ENCODE measurements at regions not wholly inside any gene's neighbourhood (a gene's known extent, or its start where the extent isn't known, plus 50 kb on each side); places are given as distances from the start of the nearest gene placed in this dataset.

DNA sequence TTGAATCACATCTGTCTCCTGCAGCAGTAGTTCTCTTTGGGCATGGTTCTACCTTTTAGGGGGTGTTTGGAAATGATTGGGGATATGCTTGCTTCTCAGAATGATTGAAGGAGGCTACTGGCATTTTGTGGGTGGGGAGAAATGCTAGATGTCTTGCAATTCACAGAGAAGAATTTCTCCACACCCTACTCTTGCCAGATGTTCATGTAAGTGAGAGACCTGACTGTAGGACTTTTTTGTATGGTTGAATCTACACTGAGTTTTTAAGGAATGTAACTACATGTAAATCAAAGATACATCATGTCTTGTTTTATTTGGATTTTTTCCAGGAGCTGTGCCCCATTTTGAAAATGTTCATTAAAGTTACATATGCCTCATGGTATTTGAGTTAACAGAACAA lies 311.9 kb downstream of the PRDM2 start:
- TF ChIP-seq, protein P1, sequence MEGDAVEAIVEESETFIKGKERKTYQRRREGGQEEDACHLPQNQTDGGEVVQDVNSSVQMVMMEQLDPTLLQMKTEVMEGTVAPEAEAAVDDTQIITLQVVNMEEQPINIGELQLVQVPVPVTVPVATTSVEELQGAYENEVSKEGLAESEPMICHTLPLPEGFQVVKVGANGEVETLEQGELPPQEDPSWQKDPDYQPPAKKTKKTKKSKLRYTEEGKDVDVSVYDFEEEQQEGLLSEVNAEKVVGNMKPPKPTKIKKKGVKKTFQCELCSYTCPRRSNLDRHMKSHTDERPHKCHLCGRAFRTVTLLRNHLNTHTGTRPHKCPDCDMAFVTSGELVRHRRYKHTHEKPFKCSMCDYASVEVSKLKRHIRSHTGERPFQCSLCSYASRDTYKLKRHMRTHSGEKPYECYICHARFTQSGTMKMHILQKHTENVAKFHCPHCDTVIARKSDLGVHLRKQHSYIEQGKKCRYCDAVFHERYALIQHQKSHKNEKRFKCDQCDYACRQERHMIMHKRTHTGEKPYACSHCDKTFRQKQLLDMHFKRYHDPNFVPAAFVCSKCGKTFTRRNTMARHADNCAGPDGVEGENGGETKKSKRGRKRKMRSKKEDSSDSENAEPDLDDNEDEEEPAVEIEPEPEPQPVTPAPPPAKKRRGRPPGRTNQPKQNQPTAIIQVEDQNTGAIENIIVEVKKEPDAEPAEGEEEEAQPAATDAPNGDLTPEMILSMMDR (conservative IDR thresholded peaks at IDR 0.05; ENCODE audit: low read depth, low read length) = no peak
- TF ChIP-seq EZH2 (IDR thresholded peaks at IDR 0.05; ENCODE audit: borderline replicate concordance, low read depth, low read length, poor library complexity, severe bottlenecking) = no peak

All from A673 (cell line).